Gastroesophageal sphincter (tissue), 2 donors: ENCODE measurements at regions not wholly inside any gene's neighbourhood (a gene's known extent, or its start where the extent isn't known, plus 50 kb on each side); places are given as distances from the start of the nearest gene placed in this dataset.

Source experiments
- EP300 ChIP-seq: sonication (generic); formaldehyde crosslinking; IDR thresholded peaks from one replicate; pipeline ENCODE4 v1.6.1; 2017; ENCODE audit warnings: antibody characterized with exemption, mild to moderate bottlenecking
- POLR2A ChIP-seq, 2 donors: fragments of 450-650 bp; IDR thresholded peaks; one replicate each; pipeline ENCODE4 v1.6.1; 2017; ENCODE audit warnings: antibody characterized with exemption in 2 of 2, mild to moderate bottlenecking in 2 of 2, moderate library complexity in 1 of 2

GRCh38 chr6:156628805-156629204 lies 148.4 kb upstream of the ARID1B start:
- TF ChIP-seq POLR2A (IDR thresholded peaks at IDR 0.05) (no peak), EP300 (no peak)
